NT2/D1 (cell line): ENCODE measurements at regions not wholly inside any gene's neighbourhood (a gene's known extent, or its start where the extent isn't known, plus 50 kb on each side); places are given as distances from the start of the nearest gene placed in this dataset.

Experiments used
- YY1 ChIP-seq: IDR thresholded peaks from 2 replicates; pipeline ENCODE4 v1.6.1; 2011; ENCODE audit not compliant: insufficient read length, insufficient read depth
- ZNF274 ChIP-seq: IDR thresholded peaks from 2 replicates; pipeline ENCODE4 v1.6.1; 2011; ENCODE audit warnings: mild to moderate bottlenecking, low read depth, low read length

DNA sequence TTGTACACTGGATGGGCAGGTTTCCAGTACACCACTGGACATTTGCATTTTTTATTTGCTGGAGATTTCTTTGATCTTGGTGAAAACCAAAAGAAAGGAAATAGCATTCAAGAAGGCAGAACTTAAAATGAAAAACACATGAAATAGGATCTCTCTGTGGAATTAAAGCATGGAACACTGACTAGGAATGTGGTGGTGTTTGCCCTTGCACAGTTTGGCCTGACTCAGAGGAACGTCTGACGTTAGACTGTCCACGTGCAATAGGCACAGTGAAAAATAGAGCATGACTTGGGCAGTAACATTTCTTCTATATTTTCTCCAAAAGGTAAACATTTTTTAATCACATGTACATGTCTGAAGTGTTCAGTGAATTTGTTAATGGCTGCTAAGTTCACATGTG is 474.1 kb upstream of the PRICKLE1 start:
- TF ChIP-seq YY1 (no peak), ZNF274 (no peak)
